ENCODE measurements at regions not wholly inside any gene's neighbourhood (a gene's known extent, or its start where the extent isn't known, plus 50 kb on each side); places are given as distances from the start of the nearest gene placed in this dataset.

DNA sequence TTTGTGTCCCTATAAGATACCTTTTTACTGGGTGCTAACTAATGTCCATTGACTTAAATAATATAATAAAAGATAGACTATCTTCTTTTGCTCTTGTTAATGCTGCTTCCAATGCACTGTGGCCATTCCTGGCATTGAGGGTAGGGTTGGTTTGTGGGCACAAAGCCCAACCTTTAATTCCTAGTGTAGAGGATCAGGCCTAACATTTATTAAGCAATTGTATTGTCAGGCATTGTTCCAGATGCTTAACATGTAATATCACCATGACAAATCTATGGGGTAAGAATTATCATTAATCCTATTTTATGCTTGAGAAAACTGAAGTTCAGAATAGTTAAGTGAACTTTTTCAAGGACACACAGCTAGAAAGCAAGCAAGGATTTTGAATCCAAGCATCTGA is 60.4 kb upstream of the GPBP1 start (continued):
- TF ChIP-seq, protein P1, sequence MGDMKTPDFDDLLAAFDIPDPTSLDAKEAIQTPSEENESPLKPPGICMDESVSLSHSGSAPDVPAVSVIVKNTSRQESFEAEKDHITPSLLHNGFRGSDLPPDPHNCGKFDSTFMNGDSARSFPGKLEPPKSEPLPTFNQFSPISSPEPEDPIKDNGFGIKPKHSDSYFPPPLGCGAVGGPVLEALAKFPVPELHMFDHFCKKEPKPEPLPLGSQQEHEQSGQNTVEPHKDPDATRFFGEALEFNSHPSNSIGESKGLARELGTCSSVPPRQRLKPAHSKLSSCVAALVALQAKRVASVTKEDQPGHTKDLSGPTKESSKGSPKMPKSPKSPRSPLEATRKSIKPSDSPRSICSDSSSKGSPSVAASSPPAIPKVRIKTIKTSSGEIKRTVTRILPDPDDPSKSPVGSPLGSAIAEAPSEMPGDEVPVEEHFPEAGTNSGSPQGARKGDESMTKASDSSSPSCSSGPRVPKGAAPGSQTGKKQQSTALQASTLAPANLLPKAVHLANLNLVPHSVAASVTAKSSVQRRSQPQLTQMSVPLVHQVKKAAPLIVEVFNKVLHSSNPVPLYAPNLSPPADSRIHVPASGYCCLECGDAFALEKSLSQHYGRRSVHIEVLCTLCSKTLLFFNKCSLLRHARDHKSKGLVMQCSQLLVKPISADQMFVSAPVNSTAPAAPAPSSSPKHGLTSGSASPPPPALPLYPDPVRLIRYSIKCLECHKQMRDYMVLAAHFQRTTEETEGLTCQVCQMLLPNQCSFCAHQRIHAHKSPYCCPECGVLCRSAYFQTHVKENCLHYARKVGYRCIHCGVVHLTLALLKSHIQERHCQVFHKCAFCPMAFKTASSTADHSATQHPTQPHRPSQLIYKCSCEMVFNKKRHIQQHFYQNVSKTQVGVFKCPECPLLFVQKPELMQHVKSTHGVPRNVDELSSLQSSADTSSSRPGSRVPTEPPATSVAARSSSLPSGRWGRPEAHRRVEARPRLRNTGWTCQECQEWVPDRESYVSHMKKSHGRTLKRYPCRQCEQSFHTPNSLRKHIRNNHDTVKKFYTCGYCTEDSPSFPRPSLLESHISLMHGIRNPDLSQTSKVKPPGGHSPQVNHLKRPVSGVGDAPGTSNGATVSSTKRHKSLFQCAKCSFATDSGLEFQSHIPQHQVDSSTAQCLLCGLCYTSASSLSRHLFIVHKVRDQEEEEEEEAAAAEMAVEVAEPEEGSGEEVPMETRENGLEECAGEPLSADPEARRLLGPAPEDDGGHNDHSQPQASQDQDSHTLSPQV (IDR thresholded peaks at IDR 0.05) = no peak
- TF ChIP-seq NR2C1 (IDR thresholded peaks at IDR 0.05) = no peak
- no peak for TF ChIP-seq NR2C1 (tag; IDR thresholded peaks at IDR 0.05)

DNA sequence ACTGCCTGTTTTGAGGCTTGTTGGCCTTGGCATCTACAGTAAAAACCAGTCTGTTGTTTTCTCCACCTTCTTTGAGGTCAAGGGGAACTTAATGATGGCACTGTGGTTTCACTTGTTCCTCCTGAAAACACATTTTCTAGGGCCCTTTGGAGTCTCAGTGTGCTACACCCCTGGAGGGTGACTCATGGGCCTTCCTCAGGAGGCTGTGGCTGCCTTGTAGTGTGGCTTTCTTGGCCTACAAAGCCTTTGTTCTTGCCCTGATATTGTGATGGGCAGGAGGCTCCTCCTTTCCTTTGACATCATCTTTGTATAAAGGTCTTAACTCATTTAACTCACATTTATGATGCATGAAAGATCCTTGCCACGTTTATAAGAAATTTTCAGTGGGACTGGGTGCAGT is 56.3 kb upstream of the GPBP1 start:
- BruUV-seq (replicated peaks) = no TSS peak
- intact Hi-C loops (cut with micrococcal nuclease) = no loop called here
- H3K4me3 ChIP-seq = no peak overlapping the region
- FAIRE-seq (no peak), ATAC-seq (no peak), DNase-seq (ENCODE audit: extremely low read depth in 1 of 4, low spot score in 3 of 4) (no peak)
- ChIA-PET CTCF (ENCODE audit: low intra/inter-chr PET ratio) (no interaction called here), POLR2A (no interaction called here)
- no peaks in the 10 kb centered on the region for H3K9me1 ChIP-seq (ENCODE audit: control insufficient read depth, insufficient read depth, low read length)
- no peaks in the 10 kb centered on the region for H4K20me1 ChIP-seq (replicated peaks; ENCODE audit: control insufficient read depth, insufficient read depth, low read length)
- no peaks in the 10 kb centered on the region for H3K9me3 ChIP-seq (replicated peaks; ENCODE audit: control insufficient read depth, insufficient read depth, low read depth, low read length)
- no peaks in the 10 kb centered on the region for H3K4me1 ChIP-seq (replicated peaks in 1 of 2; ENCODE audit: control insufficient read depth in 2 of 2, insufficient read depth in 2 of 2, low read length in 2 of 2)
- H3K79me2 ChIP-seq (ENCODE audit: control insufficient read depth, insufficient read depth, low read length) = no peaks in the 10 kb centered on the region
- H3K27ac ChIP-seq (ENCODE audit: extremely low read depth, low read depth, low read length) = no peak overlapping the region
- H3K36me3 ChIP-seq (ENCODE audit: control insufficient read depth, insufficient read depth, low read length) = no peaks in the 10 kb centered on the region
- H3K27me3 ChIP-seq (ENCODE audit: control insufficient read depth in 2 of 2, insufficient read depth in 2 of 2, low read length in 2 of 2) = peaks cover 3 to 22% of the 10 kb centered on the region in 2 experiments; a peak in 3 of 5 replicates
- no peak overlapping the region for H2AFZ ChIP-seq (ENCODE audit: low read depth, low read length)
- 0% methylated on average over 1 of the region's 1 CpG for WGBS (ENCODE audit: insufficient coverage, low coverage, missing lambda C conversion rate)
- no peak overlapping the region for H3K4me2 ChIP-seq (ENCODE audit: insufficient read depth, low read length)
- H3K9ac ChIP-seq (ENCODE audit: insufficient read depth in 1 of 2, low read depth in 2 of 2, low read length in 2 of 2) = no peak overlapping the region
- in situ Hi-C loops (cut with MboI) = no loop called here
- TF ChIP-seq, protein P2, sequence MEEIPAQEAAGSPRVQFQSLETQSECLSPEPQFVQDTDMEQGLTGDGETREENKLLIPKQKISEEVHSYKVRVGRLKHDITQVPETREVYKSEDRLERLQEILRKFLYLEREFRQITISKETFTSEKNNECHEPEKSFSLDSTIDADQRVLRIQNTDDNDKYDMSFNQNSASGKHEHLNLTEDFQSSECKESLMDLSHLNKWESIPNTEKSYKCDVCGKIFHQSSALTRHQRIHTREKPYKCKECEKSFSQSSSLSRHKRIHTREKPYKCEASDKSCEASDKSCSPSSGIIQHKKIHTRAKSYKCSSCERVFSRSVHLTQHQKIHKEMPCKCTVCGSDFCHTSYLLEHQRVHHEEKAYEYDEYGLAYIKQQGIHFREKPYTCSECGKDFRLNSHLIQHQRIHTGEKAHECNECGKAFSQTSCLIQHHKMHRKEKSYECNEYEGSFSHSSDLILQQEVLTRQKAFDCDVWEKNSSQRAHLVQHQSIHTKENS (CRISPR knock-in tag; IDR thresholded peaks at IDR 0.05) = no peak
- TF ChIP-seq ZNF778 (CRISPR knock-in tag; IDR thresholded peaks at IDR 0.05) (no peak), RNF2 (IDR thresholded peaks at IDR 0.05) (no peak), PPARD (CRISPR knock-in tag; IDR thresholded peaks at IDR 0.05) (no peak), SREBF2 (CRISPR knock-in tag; IDR thresholded peaks at IDR 0.05) (no peak)
- TF ChIP-seq, protein P3, sequence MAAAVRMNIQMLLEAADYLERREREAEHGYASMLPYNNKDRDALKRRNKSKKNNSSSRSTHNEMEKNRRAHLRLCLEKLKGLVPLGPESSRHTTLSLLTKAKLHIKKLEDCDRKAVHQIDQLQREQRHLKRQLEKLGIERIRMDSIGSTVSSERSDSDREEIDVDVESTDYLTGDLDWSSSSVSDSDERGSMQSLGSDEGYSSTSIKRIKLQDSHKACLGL (CRISPR knock-in tag; IDR thresholded peaks at IDR 0.05; ENCODE audit: borderline replicate concordance, poor library complexity, severe bottlenecking) = no peak
- TF ChIP-seq, protein P4, sequence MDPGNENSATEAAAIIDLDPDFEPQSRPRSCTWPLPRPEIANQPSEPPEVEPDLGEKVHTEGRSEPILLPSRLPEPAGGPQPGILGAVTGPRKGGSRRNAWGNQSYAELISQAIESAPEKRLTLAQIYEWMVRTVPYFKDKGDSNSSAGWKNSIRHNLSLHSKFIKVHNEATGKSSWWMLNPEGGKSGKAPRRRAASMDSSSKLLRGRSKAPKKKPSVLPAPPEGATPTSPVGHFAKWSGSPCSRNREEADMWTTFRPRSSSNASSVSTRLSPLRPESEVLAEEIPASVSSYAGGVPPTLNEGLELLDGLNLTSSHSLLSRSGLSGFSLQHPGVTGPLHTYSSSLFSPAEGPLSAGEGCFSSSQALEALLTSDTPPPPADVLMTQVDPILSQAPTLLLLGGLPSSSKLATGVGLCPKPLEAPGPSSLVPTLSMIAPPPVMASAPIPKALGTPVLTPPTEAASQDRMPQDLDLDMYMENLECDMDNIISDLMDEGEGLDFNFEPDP (CRISPR knock-in tag; IDR thresholded peaks at IDR 0.05) = no peak
- TF ChIP-seq, protein P5, sequence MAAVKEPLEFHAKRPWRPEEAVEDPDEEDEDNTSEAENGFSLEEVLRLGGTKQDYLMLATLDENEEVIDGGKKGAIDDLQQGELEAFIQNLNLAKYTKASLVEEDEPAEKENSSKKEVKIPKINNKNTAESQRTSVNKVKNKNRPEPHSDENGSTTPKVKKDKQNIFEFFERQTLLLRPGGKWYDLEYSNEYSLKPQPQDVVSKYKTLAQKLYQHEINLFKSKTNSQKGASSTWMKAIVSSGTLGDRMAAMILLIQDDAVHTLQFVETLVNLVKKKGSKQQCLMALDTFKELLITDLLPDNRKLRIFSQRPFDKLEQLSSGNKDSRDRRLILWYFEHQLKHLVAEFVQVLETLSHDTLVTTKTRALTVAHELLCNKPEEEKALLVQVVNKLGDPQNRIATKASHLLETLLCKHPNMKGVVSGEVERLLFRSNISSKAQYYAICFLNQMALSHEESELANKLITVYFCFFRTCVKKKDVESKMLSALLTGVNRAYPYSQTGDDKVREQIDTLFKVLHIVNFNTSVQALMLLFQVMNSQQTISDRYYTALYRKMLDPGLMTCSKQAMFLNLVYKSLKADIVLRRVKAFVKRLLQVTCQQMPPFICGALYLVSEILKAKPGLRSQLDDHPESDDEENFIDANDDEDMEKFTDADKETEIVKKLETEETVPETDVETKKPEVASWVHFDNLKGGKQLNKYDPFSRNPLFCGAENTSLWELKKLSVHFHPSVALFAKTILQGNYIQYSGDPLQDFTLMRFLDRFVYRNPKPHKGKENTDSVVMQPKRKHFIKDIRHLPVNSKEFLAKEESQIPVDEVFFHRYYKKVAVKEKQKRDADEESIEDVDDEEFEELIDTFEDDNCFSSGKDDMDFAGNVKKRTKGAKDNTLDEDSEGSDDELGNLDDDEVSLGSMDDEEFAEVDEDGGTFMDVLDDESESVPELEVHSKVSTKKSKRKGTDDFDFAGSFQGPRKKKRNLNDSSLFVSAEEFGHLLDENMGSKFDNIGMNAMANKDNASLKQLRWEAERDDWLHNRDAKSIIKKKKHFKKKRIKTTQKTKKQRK (IDR thresholded peaks at IDR 0.05; ENCODE audit: borderline replicate concordance, low read depth, low read length) = no peak
